ENCODE measurements at regions not wholly inside any gene's neighbourhood (a gene's known extent, or its start where the extent isn't known, plus 50 kb on each side); places are given as distances from the start of the nearest gene placed in this dataset.
A peak's percentile ranks its signal among the peaks of the same experiment; 100 is the strongest.

GRCh38 chr10:15462253-15462897 is 91.3 kb upstream of the FAM171A1 start:
- no peak for DNase-seq (ENCODE audit: low spot score)

- peak; percentile 50 for DNase-seq (ENCODE audit: low spot score)
These were observed 90.4 kb upstream of the FAM171A1 start for GRCh38 chr10:15461353-15462108.

DNA sequence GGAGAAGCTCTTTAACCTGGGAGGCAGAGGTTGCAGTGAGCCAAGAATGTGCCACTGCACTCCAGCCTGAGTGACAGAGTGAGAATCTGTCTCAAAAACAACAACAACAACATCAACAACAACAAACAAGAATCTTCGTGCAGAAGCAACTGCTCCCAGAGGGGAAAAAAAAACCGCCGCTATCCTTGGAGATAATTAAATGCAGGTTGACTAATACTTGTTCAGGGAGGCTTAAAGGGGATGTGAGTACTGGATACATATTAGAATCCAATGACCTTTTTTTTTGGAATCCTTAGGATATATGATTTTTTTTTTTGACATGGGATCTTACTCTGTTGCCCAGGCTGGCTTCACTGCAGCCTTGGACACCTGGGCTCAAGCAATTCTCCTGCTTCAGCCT is 89.6 kb upstream of the FAM171A1 start:
- DNase-seq (ENCODE audit: low spot score): no peak

DNA sequence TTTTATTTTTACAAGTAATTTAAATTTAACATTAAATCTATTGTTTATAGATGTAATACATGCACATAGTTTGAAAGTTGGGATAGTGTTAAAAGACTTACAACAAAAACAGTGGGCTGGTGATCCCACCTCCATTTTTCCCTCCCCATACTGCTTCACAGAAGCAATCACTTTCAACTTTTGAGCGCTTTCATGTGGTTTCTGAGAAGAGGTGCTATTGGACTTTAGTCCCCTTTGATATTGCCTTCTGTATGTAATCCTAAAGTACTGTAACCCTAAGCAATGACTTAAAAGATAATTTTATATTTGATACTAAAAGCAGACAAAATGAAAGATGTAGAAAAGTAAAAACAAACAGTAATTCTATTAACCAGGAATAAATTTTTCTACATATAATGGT is 88.1 kb upstream of the FAM171A1 start:
- no peak for DNase-seq (ENCODE audit: low spot score)

DNA sequence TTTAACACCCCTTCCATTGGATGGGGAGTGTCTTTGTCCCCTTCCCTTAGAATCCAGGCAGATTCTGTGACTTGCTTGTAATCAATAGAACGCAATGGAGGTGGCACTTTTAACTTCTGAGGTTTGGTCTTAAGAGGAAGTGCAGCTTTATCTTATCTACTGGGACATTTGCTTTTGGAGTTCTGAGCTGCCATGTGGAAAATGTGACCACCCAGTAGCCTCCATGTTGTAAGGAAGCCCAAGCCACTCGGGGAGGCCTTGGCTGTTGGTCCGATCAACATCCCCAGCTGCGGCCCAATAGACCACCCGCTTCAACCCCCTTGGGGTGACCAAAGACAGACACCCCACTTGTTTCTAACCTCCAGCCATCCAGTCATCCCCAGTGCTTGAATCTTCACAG is 86.3 kb upstream of the FAM171A1 start:
- no peak for DNase-seq (ENCODE audit: low spot score)

DNA sequence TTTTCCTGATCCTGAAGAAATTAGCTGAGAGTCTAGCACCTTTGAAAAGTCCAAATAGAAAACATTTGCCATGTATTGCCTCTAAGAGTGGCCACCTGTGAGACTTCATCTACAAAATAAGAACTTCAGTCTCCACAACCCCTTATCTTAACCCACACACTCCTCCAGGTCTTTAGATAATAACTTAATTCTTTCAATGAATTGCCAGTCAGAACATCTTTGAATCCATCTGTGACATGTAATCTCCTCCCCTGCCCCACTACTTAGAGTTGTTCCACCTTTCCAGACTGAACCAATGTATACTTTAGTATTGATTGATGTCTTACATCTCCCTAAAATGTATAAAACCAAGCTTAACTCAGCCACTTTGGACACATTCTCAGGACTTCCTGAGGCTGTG is 84.4 kb upstream of the FAM171A1 start:
- DNase-seq (ENCODE audit: low spot score): no peak

DNA sequence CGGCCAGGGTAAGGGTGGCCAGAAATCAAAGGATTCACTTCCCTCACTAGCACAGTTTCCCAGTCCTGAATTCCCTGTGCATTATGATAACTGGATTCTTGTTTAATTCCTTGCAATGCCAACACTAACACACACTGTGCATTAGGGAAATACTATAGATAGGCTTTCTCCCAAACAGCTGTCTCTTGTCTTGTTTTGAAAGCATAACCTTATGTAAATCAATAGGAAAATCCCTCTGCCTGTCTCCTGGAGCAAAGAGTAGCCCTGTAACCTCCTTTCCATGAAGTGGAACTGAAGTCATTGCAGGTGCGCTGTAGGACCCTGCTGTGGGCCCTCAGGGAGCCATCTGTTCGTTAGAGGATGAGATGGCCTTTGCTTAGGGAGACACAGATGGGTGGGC is 82.8 kb upstream of the FAM171A1 start:
- no peak for DNase-seq (ENCODE audit: low spot score)

DNA sequence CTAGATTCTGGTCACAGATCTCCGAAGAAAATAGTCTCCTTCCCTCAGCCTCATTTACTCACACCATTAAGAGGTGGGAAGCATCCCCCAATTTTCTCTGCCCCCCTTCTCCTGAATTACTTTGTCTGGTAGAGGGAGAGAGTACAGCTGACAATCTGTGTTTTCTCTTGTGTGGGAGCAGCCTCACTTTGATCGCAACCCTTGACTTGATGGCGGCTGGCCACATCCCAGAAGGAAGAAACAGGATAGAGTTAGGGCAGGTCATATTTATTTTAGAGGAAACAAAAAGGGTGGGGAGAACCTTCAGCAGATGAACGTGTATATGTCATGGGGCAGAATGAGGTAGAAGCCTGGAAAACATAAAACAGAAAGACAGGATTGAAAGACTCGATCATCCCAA is 82.4 kb upstream of the FAM171A1 start:
- DNase-seq (ENCODE audit: low spot score): no peak

DNA sequence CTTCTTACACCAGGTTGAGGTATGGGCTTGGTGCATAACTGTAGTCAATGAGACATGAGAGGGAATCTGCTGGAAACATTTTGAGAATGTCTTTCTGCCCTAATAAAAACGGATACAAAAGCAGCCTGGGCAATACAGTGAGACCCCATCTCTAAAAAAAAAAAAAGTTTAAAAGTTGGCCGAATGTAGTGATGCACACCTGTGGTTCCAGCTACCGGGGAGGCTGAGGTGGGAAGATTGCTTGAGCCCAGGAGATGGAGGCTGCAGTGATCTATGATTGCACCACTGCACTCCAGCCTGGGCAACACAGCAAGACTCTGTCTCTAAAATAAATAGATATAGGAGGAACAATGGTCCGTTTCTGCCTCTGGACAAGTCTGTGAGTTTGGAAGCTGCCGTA is 81.5 kb upstream of the FAM171A1 start:
- no peak for DNase-seq (ENCODE audit: low spot score)

GRCh38 chr10:15451137-15452094 is 80.3 kb upstream of the FAM171A1 start:
- DNase-seq (ENCODE audit: low spot score): no peak

GRCh38 chr10:15448598-15448997 is 77.5 kb upstream of the FAM171A1 start:
- no peak for DNase-seq (ENCODE audit: low spot score)

DNA sequence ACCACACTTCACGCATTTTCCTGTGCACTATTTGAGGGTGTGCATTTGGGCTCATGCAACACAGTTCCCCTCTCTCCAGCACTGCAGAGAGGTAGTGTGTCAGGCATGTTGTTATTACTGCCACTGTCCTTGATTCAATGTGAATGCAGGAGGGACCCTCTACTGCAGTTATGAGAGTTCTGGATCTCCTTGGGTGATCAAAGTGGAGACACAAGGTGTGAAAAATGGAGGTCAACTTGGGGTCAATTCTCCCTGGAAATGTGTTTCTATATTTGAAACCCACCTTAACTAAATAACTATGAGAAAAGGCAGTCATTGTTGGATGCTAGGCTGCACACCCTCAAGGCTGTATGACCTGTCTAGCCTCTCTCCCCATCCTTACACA is 73.9 kb upstream of the FAM171A1 start:
- no peak for DNase-seq (ENCODE audit: low spot score)

DNA sequence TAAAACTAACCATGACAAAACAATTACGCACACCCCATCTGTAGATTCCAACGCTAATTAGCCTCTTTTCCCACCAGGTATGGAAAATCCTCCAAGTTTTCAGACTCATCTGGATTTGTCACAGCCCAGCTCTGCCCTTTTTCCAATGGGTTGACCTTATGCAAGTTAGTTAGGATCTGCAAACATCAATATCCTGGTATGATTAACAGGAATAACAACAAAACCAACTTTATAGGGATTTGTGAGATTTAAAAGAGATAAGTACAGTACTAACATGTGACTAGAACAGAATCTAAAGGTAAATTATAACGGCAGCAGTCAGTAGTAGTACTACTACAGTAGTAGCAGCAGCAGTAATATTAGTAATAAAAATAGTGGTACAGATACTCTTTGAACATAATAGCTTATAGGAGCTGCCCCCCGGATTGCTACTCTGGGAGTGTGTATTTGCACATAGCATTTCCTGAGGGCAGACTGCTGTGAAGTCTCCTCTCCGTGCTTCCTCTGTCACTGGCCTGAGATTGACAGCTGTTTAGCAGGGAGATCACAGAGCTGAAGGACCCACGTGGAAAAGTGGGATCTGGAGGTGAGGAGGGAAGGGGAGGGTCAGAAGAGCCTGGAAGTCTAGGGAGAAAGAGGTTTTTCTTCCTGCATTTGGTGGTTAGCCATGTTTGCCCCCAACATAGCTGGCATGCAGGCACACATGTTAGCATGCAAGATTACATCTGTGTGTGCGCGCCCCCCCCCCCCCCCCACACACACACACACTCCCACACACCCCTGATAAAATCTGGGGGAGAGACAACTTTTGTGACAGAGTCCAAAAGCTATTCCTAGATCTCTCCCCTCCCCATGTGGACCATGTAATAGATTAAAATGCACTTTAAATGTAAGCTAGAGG is 73.3 kb upstream of the FAM171A1 start:
- no peak for DNase-seq (ENCODE audit: low spot score)

DNA sequence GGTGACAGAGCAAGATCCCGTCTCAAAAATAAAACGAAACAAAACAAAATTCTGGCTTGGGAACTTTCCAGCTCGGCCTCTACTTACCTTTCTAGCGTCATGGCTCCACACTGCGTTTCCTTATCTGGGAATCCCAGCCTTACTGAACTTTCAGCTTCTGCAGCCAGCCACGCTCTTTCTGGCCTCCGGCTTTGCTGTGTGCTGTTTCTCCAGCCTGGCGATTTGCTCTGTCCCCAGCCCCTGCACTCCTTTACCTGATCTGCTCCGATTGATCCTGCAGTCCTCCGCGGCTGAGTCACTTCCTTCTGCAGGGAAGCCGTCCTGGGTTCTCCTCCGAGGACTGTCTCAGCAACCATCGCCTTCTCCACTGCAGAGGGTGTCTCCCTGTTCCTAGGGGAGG is 71.0 kb upstream of the FAM171A1 start:
- no peak for DNase-seq (ENCODE audit: low spot score)

DNA sequence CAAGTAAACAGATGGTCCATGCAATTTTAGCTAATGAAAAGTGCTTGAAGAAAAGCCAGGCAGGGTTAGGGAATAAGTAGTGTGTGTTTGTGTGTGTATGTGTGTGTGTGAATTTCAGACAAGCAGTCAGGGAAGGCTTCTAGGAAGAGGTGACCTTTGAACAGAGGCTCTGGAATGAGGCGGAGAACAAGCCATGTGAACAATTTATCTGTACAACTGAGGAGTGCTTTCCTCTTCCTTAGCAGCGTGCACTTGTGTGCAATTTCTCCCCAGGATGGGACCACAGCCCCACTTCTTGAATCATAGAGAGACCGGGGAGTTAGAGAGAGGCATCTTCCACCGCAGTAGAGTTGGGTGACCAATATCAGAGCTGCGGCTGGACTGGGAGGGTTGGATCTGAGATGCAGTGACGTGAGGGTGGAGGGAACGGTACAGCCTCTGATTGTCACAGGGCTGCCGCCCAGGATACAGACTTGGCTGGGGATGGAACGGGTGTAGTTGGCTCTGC is 69.2 kb upstream of the FAM171A1 start:
- no peak for DNase-seq (ENCODE audit: low spot score)

DNA sequence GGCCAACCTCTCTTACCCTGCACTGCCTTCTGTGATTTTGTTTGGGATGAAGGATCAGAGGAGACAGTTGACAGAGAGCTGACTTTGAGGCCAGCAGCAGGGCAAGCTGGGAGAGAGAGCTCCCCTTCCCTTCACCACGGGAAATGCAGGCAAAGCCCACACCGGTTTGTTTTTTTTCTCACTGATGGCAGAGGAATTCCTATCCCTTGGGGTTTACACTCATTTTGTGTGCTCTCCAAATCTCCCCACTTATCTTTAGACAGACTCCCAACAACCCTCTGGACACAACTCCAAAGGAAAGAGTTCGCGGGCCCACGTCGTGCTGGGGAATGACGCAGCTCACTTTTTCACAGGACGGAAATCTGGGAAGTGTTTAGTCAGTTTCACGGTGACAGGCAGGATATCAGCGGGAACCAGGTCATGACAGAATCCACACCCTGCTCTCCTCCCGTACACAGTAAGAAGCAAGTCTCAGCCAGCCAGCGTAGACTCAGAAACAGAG is 68.3 kb upstream of the FAM171A1 start:
- peak; percentile 26 for DNase-seq (ENCODE audit: low spot score)

DNA sequence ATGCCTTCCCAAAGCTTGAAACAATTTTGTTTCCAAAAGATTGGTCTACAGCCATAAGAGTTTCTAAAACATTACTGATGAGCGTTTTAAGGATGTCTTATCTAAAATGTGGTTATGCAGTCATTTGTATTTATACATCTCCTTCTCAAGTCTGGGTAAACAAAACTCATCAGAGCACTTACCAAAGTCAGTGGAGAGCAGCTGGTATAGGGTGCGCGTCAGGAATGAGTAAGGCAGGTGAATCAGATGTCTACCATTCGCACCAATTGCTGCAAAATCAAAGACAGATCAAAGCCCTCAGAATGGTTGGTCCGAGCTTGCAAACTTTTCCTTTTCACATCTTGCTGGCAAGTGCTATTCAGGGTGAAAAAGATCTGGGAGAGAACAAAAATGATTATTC is 65.6 kb upstream of the FAM171A1 start:
- DNase-seq (ENCODE audit: low spot score): peak; percentile 88

- DNase-seq (ENCODE audit: low spot score): peak; percentile 70
These were observed 62.9 kb upstream of the FAM171A1 start for GRCh38 chr10:15433850-15434537.

DNA sequence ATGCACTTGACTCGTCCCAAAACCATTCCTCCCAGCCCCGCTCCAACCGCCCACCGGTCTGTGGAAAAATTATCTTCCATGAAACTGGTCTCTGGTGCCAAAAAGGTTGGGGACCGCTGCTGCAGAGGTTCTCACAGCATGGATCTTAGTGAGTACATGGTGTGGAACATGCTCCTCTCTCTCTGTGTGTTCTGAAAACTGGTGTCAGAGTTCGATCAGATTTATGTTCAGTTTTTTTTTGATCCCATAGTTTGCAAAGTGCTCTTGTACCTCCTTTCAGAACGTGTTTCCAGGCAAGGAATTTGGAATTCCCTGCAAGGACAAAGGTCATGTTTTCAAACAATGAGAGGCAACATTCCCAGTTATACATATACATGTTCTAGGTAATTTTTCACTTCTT is 61.2 kb upstream of the FAM171A1 start:
- no peak for DNase-seq (ENCODE audit: low spot score)

- DNase-seq (ENCODE audit: low spot score): no peak
These were observed 60.1 kb upstream of the FAM171A1 start for GRCh38 chr10:15430969-15431771.
